K562 (cell line): ENCODE measurements at regions not wholly inside any gene's neighbourhood (a gene's known extent, or its start where the extent isn't known, plus 50 kb on each side); places are given as distances from the start of the nearest gene placed in this dataset.

Experiments used
- CAMTA2 ChIP-seq: fragments of 250-450 bp; sonication (Bioruptor Pico); conservative IDR thresholded peaks from 2 replicates; pipeline ENCODE4 v1.5.1; 2022
- MTA2 ChIP-seq: fragments of 450-650 bp; IDR thresholded peaks from 2 replicates; pipeline ENCODE4 v1.6.1; 2016; ENCODE audit warnings: low read depth
- NFYB ChIP-seq: IDR thresholded peaks from 2 replicates; pipeline ENCODE4 v1.6.1; 2011; ENCODE audit warnings: mild to moderate bottlenecking, moderate library complexity; ENCODE audit not compliant: insufficient read length; ENCODE audit errors: extremely low read depth
- TF ChIP-seq, protein P1 (sequence below), 3 experiments: IDR thresholded peaks in 2 of 3; conservative IDR thresholded peaks in 1 of 3; 2 replicates each; pipeline ENCODE4 v1.5.1; 2011 to 2012; ENCODE audit warnings: low read length in 3 of 3, mild to moderate bottlenecking in 3 of 3, control low read depth in 2 of 3, improper control_type of control experiment in 1 of 3, inconsistent platforms in 1 of 3, low read depth in 1 of 3, mixed read lengths in 1 of 3, moderate library complexity in 1 of 3; ENCODE audit not compliant: insufficient read depth in 2 of 3
- TF ChIP-seq, protein P2 (sequence below), 2 experiments: fragments of 150-350 bp in 1 of 2; IDR thresholded peaks; 2 replicates each; pipeline ENCODE4 v1.6.1; 2012 to 2016; ENCODE audit warnings: low read depth in 2 of 2, low read length in 2 of 2, mild to moderate bottlenecking in 1 of 2, moderate library complexity in 1 of 2

DNA sequence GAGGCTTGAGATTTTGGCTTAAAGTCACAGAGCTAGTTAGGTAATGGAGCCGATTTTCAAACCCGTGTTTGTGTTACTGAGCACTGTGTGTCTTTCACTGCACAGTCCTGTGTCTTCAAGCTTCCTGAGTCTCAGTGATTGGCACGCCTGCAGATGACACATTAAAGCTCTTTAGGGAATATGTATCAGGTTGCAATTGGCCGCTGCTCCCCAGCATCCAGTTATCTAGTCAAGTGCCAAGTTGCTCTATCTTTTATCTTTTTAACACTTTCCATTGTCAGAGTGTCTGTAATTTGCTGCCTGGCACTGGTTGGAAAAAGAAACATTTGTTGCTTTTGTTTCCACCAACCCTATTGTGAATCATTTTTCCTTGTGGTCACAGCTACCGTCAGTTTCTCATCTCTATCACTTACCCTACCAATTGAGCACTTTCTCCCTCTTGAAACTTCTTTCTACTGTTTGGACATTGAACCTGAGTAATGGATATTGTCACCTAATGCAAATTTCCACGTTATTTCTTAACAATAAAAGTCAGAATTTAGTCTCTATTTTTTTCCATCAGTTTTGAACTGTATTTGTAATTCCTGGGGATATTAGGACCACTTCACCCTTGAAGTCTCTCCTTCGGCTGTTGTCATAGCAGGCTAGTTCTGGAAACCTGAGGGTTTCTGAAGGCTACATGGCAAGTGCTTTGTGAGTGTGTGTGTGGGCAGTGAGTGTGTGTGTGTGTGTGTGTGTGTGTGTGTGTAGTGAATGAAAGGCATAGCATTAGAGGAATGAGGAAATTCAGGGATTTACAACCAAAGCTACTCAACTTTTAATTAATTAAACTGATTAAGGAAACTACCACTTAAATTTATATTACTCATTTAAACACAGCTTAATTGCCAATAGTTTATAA, 274.3 kb downstream of the ISL1 start:
- TF ChIP-seq MTA2 (no peak), NFYB (no peak), CAMTA2 (CRISPR knock-in tag) (no peak)
- TF ChIP-seq, protein P1, sequence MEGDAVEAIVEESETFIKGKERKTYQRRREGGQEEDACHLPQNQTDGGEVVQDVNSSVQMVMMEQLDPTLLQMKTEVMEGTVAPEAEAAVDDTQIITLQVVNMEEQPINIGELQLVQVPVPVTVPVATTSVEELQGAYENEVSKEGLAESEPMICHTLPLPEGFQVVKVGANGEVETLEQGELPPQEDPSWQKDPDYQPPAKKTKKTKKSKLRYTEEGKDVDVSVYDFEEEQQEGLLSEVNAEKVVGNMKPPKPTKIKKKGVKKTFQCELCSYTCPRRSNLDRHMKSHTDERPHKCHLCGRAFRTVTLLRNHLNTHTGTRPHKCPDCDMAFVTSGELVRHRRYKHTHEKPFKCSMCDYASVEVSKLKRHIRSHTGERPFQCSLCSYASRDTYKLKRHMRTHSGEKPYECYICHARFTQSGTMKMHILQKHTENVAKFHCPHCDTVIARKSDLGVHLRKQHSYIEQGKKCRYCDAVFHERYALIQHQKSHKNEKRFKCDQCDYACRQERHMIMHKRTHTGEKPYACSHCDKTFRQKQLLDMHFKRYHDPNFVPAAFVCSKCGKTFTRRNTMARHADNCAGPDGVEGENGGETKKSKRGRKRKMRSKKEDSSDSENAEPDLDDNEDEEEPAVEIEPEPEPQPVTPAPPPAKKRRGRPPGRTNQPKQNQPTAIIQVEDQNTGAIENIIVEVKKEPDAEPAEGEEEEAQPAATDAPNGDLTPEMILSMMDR (IDR thresholded peaks at IDR 0.05 in 2 of 3, conservative IDR thresholded peaks at IDR 0.05 in 1 of 3; ENCODE audit: insufficient read depth in 2 of 3, low read depth in 1 of 3, low read length in 3 of 3), result no peak
- TF ChIP-seq, protein P2, sequence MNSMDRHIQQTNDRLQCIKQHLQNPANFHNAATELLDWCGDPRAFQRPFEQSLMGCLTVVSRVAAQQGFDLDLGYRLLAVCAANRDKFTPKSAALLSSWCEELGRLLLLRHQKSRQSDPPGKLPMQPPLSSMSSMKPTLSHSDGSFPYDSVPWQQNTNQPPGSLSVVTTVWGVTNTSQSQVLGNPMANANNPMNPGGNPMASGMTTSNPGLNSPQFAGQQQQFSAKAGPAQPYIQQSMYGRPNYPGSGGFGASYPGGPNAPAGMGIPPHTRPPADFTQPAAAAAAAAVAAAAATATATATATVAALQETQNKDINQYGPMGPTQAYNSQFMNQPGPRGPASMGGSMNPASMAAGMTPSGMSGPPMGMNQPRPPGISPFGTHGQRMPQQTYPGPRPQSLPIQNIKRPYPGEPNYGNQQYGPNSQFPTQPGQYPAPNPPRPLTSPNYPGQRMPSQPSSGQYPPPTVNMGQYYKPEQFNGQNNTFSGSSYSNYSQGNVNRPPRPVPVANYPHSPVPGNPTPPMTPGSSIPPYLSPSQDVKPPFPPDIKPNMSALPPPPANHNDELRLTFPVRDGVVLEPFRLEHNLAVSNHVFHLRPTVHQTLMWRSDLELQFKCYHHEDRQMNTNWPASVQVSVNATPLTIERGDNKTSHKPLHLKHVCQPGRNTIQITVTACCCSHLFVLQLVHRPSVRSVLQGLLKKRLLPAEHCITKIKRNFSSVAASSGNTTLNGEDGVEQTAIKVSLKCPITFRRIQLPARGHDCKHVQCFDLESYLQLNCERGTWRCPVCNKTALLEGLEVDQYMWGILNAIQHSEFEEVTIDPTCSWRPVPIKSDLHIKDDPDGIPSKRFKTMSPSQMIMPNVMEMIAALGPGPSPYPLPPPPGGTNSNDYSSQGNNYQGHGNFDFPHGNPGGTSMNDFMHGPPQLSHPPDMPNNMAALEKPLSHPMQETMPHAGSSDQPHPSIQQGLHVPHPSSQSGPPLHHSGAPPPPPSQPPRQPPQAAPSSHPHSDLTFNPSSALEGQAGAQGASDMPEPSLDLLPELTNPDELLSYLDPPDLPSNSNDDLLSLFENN (IDR thresholded peaks at IDR 0.05; ENCODE audit: low read depth in 2 of 2, low read length in 2 of 2), result no peak
